SJSA1 (cell line): ENCODE measurements at regions not wholly inside any gene's neighbourhood (a gene's known extent, or its start where the extent isn't known, plus 50 kb on each side); places are given as distances from the start of the nearest gene placed in this dataset.
"Not testable (repeated sequence)": the region's sequence is repeated elsewhere in the genome, so short reads cannot be mapped to it uniquely, and the experiment has no call there.

Experiments used
- DNase-seq, 2 experiments: peaks; one replicate each; pipeline ENCODE4 v3.0.0-alpha.2; 2015 to 2020; ENCODE audit warnings: low spot score in 2 of 2, low read depth in 1 of 2
- H3K27ac ChIP-seq: fragments of 250-450 bp; sonication (Bioruptor Pico); 2 replicates; pipeline ENCODE4 v1.5.1; 2020; ENCODE audit warnings: mild to moderate bottlenecking, moderate library complexity
- H3K27me3 ChIP-seq: fragments of 250-450 bp; sonication (Bioruptor Pico); replicated peaks from 2 replicates; pipeline ENCODE4 v1.5.1; 2020; ENCODE audit warnings: mild to moderate bottlenecking, moderate library complexity
- H3K36me3 ChIP-seq: fragments of 250-450 bp; sonication (Bioruptor Pico); 2 replicates; pipeline ENCODE4 v1.5.1; 2020; ENCODE audit warnings: mild to moderate bottlenecking
- H3K4me1 ChIP-seq: fragments of 250-450 bp; sonication (Bioruptor Pico); replicated peaks from 2 replicates; pipeline ENCODE4 v1.6.1; 2021; ENCODE audit warnings: mild to moderate bottlenecking
- H3K4me3 ChIP-seq: fragments of 250-450 bp; sonication (Bioruptor Pico); 2 replicates; pipeline ENCODE4 v1.5.1; 2020; ENCODE audit warnings: mild to moderate bottlenecking
- H3K9me3 ChIP-seq: fragments of 250-450 bp; sonication (Bioruptor Pico); replicated peaks from 2 replicates; pipeline ENCODE4 v1.5.1; 2020; ENCODE audit warnings: mild to moderate bottlenecking

- Histone ChIP-seq H3K9me3 (no peaks in the 10 kb centered on the region), H3K4me1 (no peaks in the 10 kb centered on the region), H3K27me3 (no peaks in the 10 kb centered on the region), H3K4me3 (no peak overlapping the region), H3K27ac (no peak overlapping the region), H3K36me3 (no peaks in the 10 kb centered on the region)
- DNase-seq, result no peak
Observed at GRCh38 chr1:105023719-105024118, 1274.0 kb downstream of the AMY1C start.

GRCh38 chr1:105027838-105028471 lies 1278.3 kb downstream of the AMY1C start:
- DNase-seq, result no peak
- Histone ChIP-seq H3K27ac (no peak overlapping the region), H3K9me3 (no peaks in the 10 kb centered on the region), H3K4me3 (no peak overlapping the region), H3K4me1 (no peaks in the 10 kb centered on the region), H3K27me3 (no peaks in the 10 kb centered on the region), H3K36me3 (no peaks in the 10 kb centered on the region)

GRCh38 chr1:105072446-105072845 lies 1322.7 kb downstream of the AMY1C start:
- no peaks in the 10 kb centered on the region for H3K27me3 ChIP-seq
- no peaks in the 10 kb centered on the region for H3K36me3 ChIP-seq
- no peak for DNase-seq
- H3K27ac ChIP-seq, result no peak overlapping the region
- H3K4me1 ChIP-seq, result no peaks in the 10 kb centered on the region
- no peak overlapping the region for H3K4me3 ChIP-seq
- no peaks in the 10 kb centered on the region; the same call in 1 of the 2 replicates for H3K9me3 ChIP-seq

GRCh38 chr1:105072850-105073249 lies 1323.2 kb downstream of the AMY1C start:
- no peak overlapping the region for H3K4me3 ChIP-seq
- no peak overlapping the region for H3K27ac ChIP-seq
- DNase-seq, result no peak
- H3K36me3 ChIP-seq, result no peaks in the 10 kb centered on the region
- H3K9me3 ChIP-seq, result no peaks in the 10 kb centered on the region; the same call in 1 of the 2 replicates
- H3K4me1 ChIP-seq, result no peaks in the 10 kb centered on the region
- no peaks in the 10 kb centered on the region for H3K27me3 ChIP-seq

GRCh38 chr1:105073660-105074059 lies 1324.0 kb downstream of the AMY1C start:
- no peak overlapping the region for H3K4me3 ChIP-seq
- no peaks in the 10 kb centered on the region for H3K27me3 ChIP-seq
- no peaks in the 10 kb centered on the region; the same call in 1 of the 2 replicates for H3K9me3 ChIP-seq
- no peak for DNase-seq
- H3K27ac ChIP-seq, result no peak overlapping the region
- H3K36me3 ChIP-seq, result no peaks in the 10 kb centered on the region
- no peaks in the 10 kb centered on the region for H3K4me1 ChIP-seq

- Histone ChIP-seq H3K4me1 (no peaks in the 10 kb centered on the region), H3K9me3 (no peaks in the 10 kb centered on the region), H3K27me3 (no peaks in the 10 kb centered on the region), H3K4me3 (no peak overlapping the region), H3K36me3 (no peaks in the 10 kb centered on the region), H3K27ac (no peak overlapping the region)
- no peak for DNase-seq
Observed at GRCh38 chr1:105083611-105084010, 1333.9 kb downstream of the AMY1C start.

GRCh38 chr1:105087506-105087905 lies 1337.8 kb downstream of the AMY1C start:
- Histone ChIP-seq H3K4me3 (no peak overlapping the region), H3K27me3 (no peaks in the 10 kb centered on the region), H3K27ac (no peak overlapping the region), H3K9me3 (no peaks in the 10 kb centered on the region), H3K36me3 (no peaks in the 10 kb centered on the region), H3K4me1 (no peaks in the 10 kb centered on the region)
- no peak for DNase-seq

- Histone ChIP-seq H3K36me3 (no peaks in the 10 kb centered on the region), H3K4me3 (no peak overlapping the region), H3K27ac (no peak overlapping the region), H3K9me3 (no peaks in the 10 kb centered on the region), H3K27me3 (no peaks in the 10 kb centered on the region), H3K4me1 (no peaks in the 10 kb centered on the region)
- DNase-seq, result no peak
Observed at GRCh38 chr1:105088166-105088565, 1338.5 kb downstream of the AMY1C start.

- H3K4me3 ChIP-seq, H3K36me3 ChIP-seq, H3K27me3 ChIP-seq, DNase-seq, H3K4me1 ChIP-seq, H3K27ac ChIP-seq, H3K9me3 ChIP-seq: not testable (repeated sequence)
Observed at GRCh38 chr1:105093893-105094292, 1344.2 kb downstream of the AMY1C start.

- H3K9me3 ChIP-seq, result no peaks in the 10 kb centered on the region; the same call in 1 of the 2 replicates
- no peak overlapping the region for H3K27ac ChIP-seq
- DNase-seq, result no peak
- H3K4me1 ChIP-seq, result no peaks in the 10 kb centered on the region
- no peak overlapping the region for H3K4me3 ChIP-seq
- H3K36me3 ChIP-seq, result no peaks in the 10 kb centered on the region
- no peaks in the 10 kb centered on the region for H3K27me3 ChIP-seq
Observed at GRCh38 chr1:105100102-105100501, 1350.4 kb downstream of the AMY1C start.

GRCh38 chr1:105101261-105101660 lies 1351.6 kb downstream of the AMY1C start:
- no peaks in the 10 kb centered on the region; the same call in 1 of the 2 replicates for H3K9me3 ChIP-seq
- H3K27ac ChIP-seq, result no peak overlapping the region
- DNase-seq, result no peak
- H3K4me3 ChIP-seq, result no peak overlapping the region
- H3K27me3 ChIP-seq, result no peaks in the 10 kb centered on the region
- no peaks in the 10 kb centered on the region for H3K36me3 ChIP-seq
- H3K4me1 ChIP-seq, result no peaks in the 10 kb centered on the region

GRCh38 chr1:105102371-105102770 lies 1352.7 kb downstream of the AMY1C start:
- no peaks in the 10 kb centered on the region for H3K27me3 ChIP-seq
- no peaks in the 10 kb centered on the region; the same call in 1 of the 2 replicates for H3K9me3 ChIP-seq
- no peak for DNase-seq
- H3K27ac ChIP-seq, result no peak overlapping the region
- no peak overlapping the region for H3K4me3 ChIP-seq
- H3K4me1 ChIP-seq, result no peaks in the 10 kb centered on the region
- H3K36me3 ChIP-seq, result no peaks in the 10 kb centered on the region

GRCh38 chr1:105122041-105122440 lies 1372.3 kb downstream of the AMY1C start:
- H3K4me1 ChIP-seq, result no peaks in the 10 kb centered on the region
- no peak overlapping the region for H3K27ac ChIP-seq
- H3K9me3 ChIP-seq, result 0 out of 2 replicates have a peak, but pooled peaks cover 3% of the 10 kb centered on the region
- no peak for DNase-seq
- H3K27me3 ChIP-seq, result no peaks in the 10 kb centered on the region
- H3K4me3 ChIP-seq, result no peak overlapping the region
- no peaks in the 10 kb centered on the region for H3K36me3 ChIP-seq

GRCh38 chr1:105137543-105138457 lies 1388.1 kb downstream of the AMY1C start:
- H3K27ac ChIP-seq, result no peak overlapping the region
- no peak for DNase-seq
- H3K4me3 ChIP-seq, result no peak overlapping the region

More at GRCh38 chr1:105137543-105138457, 1388.1 kb downstream of the AMY1C start:
- no peaks in the 10 kb centered on the region for H3K27me3 ChIP-seq
- H3K4me1 ChIP-seq, result no peaks in the 10 kb centered on the region
- no peaks in the 10 kb centered on the region for H3K9me3 ChIP-seq
- no peaks in the 10 kb centered on the region for H3K36me3 ChIP-seq
